ENCODE measurements at regions not wholly inside any gene's neighbourhood (a gene's known extent, or its start where the extent isn't known, plus 50 kb on each side); places are given as distances from the start of the nearest gene placed in this dataset.

GRCh38 chr20:56839222-56839621 is 210.1 kb downstream of the TFAP2C start:
- TF ChIP-seq CTCF (IDR thresholded peaks at IDR 0.05) = no peak
- Histone ChIP-seq H3K4me1 (ENCODE audit: control insufficient read depth in 1 of 2, insufficient read depth in 1 of 2, low read depth in 1 of 2, low read length in 1 of 2) (no peaks in the 10 kb centered on the region), H3K27me3 (no peaks in the 10 kb centered on the region), H3K27ac (no peak overlapping the region), H3K4me3 (ENCODE audit: low read depth in 1 of 2, low read length in 1 of 2) (no peak overlapping the region), H3K9me3 (no peaks in the 10 kb centered on the region), H3K36me3 (no peaks in the 10 kb centered on the region)

- Histone ChIP-seq H3K9me3 (no peaks in the 10 kb centered on the region), H3K4me1 (ENCODE audit: control insufficient read depth in 1 of 2, insufficient read depth in 1 of 2, low read depth in 1 of 2, low read length in 1 of 2) (no peaks in the 10 kb centered on the region), H3K27ac (no peak overlapping the region), H3K4me3 (ENCODE audit: low read depth in 1 of 2, low read length in 1 of 2) (no peak overlapping the region), H3K36me3 (no peaks in the 10 kb centered on the region), H3K27me3 (no peaks in the 10 kb centered on the region)
- no peak for TF ChIP-seq CTCF (IDR thresholded peaks at IDR 0.05)
These were observed 210.7 kb downstream of the TFAP2C start for GRCh38 chr20:56839786-56840185.

DNA sequence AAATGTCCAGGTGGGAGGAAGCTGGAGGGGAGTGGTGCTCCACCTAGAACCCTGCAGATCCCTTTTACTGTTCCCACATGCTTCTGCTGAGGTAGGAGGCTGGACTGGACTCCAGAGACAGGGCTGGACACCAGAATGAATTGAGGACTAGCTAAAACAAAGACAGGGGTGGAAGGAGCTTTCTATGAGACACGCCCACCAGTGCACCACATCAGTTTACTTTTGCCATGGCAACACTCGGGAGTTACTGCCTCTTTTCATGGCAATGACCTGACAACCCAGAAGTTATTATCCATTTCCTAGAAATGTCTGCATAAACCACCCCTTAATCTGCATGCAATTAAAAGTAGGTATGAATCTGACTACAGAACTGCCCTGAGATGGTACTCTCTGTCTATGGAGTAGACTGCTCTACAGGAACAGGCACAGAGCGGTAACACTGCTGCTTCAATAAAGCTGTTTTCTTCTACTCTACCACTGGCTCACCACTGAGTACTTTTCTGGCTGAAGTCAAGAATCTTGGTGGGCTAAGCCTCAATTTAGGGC is 211.7 kb downstream of the TFAP2C start:
- H3K27me3 ChIP-seq = no peaks in the 10 kb centered on the region
- no peaks in the 10 kb centered on the region for H3K9me3 ChIP-seq
- no peak overlapping the region for H3K27ac ChIP-seq
- H3K4me3 ChIP-seq (ENCODE audit: low read depth in 1 of 2, low read length in 1 of 2) = no peak overlapping the region
- no peaks in the 10 kb centered on the region for H3K4me1 ChIP-seq (ENCODE audit: control insufficient read depth in 1 of 2, insufficient read depth in 1 of 2, low read depth in 1 of 2, low read length in 1 of 2)
- no peak for TF ChIP-seq CTCF (IDR thresholded peaks at IDR 0.05)
- no peaks in the 10 kb centered on the region for H3K36me3 ChIP-seq

DNA sequence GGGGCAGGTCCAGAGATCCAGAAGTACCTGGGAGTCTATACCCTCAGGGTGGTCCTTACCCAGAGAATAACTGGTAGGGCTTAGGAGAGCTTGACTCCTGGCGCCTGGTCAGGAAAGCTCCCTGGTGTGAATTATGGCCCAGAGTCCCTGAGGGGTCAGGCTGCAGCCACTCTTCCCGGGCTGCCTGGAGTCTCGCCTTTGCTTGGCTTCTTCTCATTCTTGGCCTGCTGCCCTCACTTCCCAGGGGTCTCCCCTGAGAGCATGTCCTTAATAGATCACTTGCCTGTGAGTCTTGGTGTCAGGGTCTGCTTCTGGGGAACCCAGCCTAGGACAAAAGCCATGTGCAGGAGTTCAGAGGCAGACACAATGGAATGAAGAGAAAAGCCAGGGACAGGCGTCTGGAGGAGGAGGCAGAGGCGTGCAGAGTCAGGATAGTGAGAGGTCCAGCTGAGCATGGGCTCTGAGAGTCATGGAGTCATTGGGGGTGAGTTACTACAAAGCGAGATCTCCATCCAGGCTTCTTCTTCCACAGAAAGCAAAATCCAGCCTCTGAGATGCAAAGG is 212.3 kb downstream of the TFAP2C start:
- Histone ChIP-seq H3K27me3 (no peaks in the 10 kb centered on the region), H3K4me1 (ENCODE audit: control insufficient read depth in 1 of 2, insufficient read depth in 1 of 2, low read depth in 1 of 2, low read length in 1 of 2) (no peaks in the 10 kb centered on the region), H3K9me3 (no peaks in the 10 kb centered on the region), H3K4me3 (ENCODE audit: low read depth in 1 of 2, low read length in 1 of 2) (no peak overlapping the region), H3K36me3 (no peaks in the 10 kb centered on the region), H3K27ac (no peak overlapping the region)
- TF ChIP-seq CTCF (IDR thresholded peaks at IDR 0.05) = no peak

DNA sequence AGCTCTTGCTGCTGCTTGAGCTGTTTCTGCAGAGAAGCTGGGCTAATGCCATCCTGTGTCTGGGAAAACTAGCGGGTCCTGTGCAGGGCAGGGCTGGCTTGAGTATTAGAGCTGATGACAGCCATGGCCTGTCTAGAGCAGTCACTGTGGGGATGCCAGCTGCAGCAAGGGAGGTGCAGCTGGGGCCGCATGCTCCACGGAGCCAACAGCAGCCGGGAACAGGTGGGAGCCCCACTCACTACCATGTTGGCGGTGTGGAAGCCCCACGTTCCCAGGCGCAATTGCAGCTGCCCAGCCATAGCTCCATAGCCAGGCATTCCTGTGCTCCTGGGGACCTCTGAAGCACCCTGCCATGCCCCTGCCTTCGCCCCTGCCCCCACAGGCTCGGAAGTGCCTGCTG is 212.9 kb downstream of the TFAP2C start:
- Histone ChIP-seq H3K27me3 (no peaks in the 10 kb centered on the region), H3K4me1 (ENCODE audit: control insufficient read depth in 1 of 2, insufficient read depth in 1 of 2, low read depth in 1 of 2, low read length in 1 of 2) (no peaks in the 10 kb centered on the region), H3K9me3 (no peaks in the 10 kb centered on the region), H3K4me3 (ENCODE audit: low read depth in 1 of 2, low read length in 1 of 2) (no peak overlapping the region), H3K36me3 (no peaks in the 10 kb centered on the region), H3K27ac (no peak overlapping the region)
- TF ChIP-seq CTCF (IDR thresholded peaks at IDR 0.05) = no peak
